HG03097 (cell line): ENCODE measurements at regions not wholly inside any gene's neighbourhood (a gene's known extent, or its start where the extent isn't known, plus 50 kb on each side); places are given as distances from the start of the nearest gene placed in this dataset.
A peak's percentile ranks its signal among the peaks of the same experiment; 100 is the strongest.

ENCODE experiments used
- ATAC-seq: cut with Tn5 transposase; IDR thresholded peaks from one replicate; pipeline ENCODE4 v1.9.1; 2021; ENCODE audit not compliant: unreplicated experiment, low FRiP score

DNA sequence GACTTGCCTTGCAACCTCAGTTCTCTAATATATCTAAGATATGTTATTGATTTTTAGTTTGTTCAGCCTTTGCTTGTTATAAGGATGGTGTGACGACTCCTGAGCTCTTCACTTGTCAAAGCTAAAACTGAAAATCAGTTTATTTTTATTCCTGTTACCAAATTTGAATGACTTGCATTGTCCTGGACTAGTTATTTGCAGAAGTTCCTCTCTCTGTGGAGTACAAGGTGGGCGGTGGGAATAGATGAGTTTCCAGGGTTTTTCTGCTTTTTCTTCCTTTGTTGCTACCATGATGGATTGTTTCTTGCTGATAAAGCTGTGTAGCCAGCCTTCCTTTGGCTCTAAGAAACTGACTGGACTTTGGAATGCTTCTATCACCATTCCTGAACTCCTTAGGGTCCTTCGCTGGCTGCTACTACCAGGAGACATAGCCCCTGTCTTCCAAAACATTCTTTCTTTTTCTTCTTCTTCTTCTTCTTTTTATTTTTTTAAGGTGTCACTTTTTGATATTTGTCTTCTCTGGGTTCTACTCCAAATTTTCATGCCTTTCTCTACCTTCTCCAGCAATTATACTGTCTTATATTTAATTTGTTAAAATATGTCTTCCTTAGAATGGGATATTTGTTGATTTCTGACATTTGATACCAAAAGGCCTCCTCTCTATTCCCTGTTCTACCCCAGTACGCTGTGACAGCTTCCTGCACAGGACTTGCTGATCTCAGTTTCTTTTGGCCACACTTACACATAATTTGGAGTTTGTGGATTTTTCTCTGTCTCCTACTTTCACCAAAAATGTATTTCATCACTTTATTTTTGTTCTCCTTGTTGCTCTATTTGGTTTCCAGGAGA, 145.1 kb upstream of the THRB start:
- no peak for ATAC-seq

- ATAC-seq: no peak
These were observed 145.8 kb upstream of the THRB start for GRCh38 chr3:24640330-24640877.

- ATAC-seq: no peak
These were observed 147.0 kb upstream of the THRB start for GRCh38 chr3:24641628-24642027.

DNA sequence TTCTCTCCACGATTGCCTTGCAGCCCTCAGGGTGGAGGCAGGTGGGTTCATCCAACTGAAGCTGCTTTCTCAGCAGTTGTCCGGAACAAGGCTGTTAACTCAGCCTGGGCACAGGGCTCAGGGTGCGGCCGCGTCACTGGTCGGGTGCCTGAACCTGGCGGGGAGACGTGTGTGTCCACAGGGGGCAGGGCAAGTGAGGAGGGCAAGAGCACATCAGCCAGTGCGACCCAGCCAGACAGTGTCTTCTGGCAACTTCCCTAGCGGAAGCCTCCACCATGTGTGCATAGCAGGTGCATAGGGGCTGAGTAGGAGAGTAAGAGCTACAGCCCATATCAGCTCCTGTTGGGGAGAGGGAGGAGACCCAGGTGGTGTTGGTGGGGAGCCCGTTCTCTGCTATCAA, 150.4 kb upstream of the THRB start:
- no peak for ATAC-seq

DNA sequence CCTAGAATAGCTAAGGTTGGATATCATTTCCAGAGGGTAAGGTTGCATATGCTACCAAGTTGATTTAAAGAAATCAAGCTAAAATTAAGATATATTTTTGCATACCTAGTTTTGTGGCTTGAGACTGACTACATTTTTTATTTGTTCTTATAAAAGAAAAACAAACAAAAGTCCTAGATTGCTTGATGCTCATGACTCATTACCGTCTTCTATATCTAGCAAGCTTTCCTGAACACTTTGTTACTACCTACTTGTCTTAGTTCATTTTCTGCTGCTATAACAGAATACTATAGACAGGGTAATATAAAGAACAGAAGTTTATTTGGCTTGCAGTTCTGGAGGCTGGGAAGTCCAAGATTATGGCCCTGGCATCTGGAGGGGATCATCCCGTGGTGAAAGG, 152.1 kb upstream of the THRB start:
- ATAC-seq: no peak

GRCh38 chr3:24648063-24648462, 153.4 kb upstream of the THRB start:
- no peak for ATAC-seq

GRCh38 chr3:24650839-24651238, 156.2 kb upstream of the THRB start:
- ATAC-seq: no peak

- ATAC-seq: no peak
These were observed 163.3 kb upstream of the THRB start for GRCh38 chr3:24657870-24658510.

GRCh38 chr3:24661175-24661584, 166.5 kb upstream of the THRB start:
- ATAC-seq: no peak

- no peak for ATAC-seq
These were observed 168.0 kb upstream of the THRB start for GRCh38 chr3:24662449-24663345.

GRCh38 chr3:24663406-24663805, 168.8 kb upstream of the THRB start:
- ATAC-seq: no peak

DNA sequence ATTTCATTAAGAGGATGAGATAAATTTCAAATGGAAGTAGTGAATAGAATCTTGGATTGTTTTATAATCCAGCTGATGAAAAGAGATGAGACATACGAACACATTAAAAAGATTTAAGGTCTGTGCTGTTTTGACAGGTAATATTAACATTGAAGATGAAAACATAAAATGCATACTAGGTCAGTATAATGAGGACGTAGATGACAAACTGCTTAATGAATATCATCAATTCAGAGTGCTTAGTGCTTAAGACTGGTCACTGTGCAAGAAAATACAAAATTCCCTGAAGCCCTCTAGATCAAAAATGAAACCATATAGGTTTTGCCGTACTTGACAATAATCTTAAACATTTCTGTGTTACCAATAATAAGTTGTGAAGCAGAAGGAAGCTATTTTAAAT, 173.4 kb upstream of the THRB start:
- no peak for ATAC-seq

- ATAC-seq: no peak
These were observed 176.2 kb upstream of the THRB start for GRCh38 chr3:24670871-24671270.

- ATAC-seq: no peak
These were observed 178.9 kb upstream of the THRB start for GRCh38 chr3:24673596-24673995.

DNA sequence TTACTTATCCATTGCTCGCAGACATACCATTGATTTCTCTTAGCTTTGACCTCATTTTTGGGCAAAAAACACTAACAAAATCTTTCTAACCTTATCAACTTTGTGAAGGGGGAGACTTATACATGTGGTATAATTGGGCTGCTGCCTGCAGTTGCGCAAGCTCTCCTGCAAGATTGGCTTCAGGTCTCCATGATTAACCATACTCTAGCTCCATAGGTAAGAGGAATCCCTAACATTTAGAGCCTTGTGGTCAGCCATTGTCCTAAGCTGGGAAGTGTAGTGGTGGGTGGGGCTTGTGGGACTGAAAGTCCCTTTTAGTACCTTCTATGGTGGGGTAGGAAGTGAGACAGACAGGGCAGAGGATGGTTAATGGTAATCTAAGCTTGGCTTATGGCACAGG, 179.6 kb upstream of the THRB start:
- ATAC-seq: no peak

GRCh38 chr3:24678021-24678420, 183.4 kb upstream of the THRB start:
- ATAC-seq: peak; percentile 40

- peak; percentile 58 for ATAC-seq
These were observed 183.8 kb upstream of the THRB start for GRCh38 chr3:24678421-24678865.

DNA sequence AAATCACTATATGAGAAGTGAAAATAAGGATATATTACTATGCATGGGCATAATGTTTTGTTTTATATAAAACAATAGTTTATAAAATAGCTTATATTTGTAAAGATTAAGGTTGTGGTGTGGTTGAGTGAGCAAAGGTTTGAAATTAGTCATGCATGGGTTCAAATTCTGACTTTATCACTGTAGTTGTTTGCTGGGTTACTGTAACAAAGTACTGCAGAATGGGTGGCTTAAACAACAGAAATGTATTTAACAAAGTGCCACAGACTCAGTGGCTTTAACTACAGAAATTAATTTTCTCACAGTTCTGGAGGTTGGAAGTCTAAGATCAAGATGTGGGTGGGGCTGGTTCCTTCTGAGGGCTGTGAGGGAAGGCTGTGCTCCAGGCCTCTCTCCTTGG, 184.8 kb upstream of the THRB start:
- no peak for ATAC-seq

DNA sequence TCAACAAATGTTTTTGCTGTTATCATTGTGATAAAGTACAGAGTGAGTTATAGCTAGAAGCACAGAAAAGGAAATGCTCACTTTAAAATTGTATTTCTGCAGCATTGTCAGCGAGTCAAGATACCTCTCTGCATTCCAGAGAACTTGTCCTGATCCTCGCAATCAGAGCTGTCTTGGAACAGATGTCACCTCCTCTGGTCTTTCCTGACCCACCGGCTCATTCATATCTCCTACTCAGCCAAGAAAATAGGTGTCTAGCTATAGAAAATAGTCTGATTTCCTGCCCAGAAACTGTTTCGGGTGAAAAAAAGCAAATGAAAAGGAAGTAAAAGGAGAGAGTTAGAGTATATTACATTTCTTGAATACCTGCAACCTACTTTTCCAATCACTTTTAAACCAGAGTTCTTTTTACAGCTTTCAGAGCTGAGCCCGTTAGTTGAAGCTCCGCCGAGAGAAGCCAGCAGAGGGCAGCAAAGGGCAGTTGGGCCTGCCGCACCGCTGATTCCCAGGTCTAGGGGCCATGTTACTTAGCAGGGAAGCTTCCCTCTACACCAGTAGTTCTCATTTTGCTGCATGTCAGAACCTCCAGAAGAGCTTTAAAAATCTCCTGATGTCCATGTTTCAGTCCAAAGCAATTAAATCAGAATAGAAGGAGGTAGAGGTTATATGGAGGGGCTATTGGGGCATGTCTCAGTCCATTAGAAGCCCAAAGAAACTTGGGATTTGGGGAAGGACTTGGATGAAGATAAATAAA, 185.7 kb upstream of the THRB start:
- peak; percentile 66 for ATAC-seq

- no peak for ATAC-seq
These were observed 187.5 kb upstream of the THRB start for GRCh38 chr3:24682141-24682547.
